Esophagus squamous epithelium (tissue), 5 donors: ENCODE measurements at regions not wholly inside any gene's neighbourhood (a gene's known extent, or its start where the extent isn't known, plus 50 kb on each side); places are given as distances from the start of the nearest gene placed in this dataset.

Experiments used
- DNase-seq: peaks from one replicate; lab custom pipeline; 2025; lab: John Stamatoyannopoulos, UW
- H3K27ac ChIP-seq, 4 donors: fragments of 200-600 bp; sonication (generic); one replicate each; pipeline ENCODE4 v1.5.1; 2016 to 2019; ENCODE audit warnings: mild to moderate bottlenecking in 1 of 4
- H3K27me3 ChIP-seq, 4 donors: fragments of 200-600 bp; sonication (generic); 1 replicate in 3 of 4; 2 replicates in 1 of 4; pipeline versions ENCODE4 v1.5.1 to v1.6.0; 2017 to 2021; ENCODE audit warnings: antibody characterized with exemption in 1 of 4
- H3K36me3 ChIP-seq, 3 donors: fragments of 200-600 bp; sonication (generic); one replicate each; pipeline ENCODE4 v1.5.1; 2016 to 2019
- H3K4me1 ChIP-seq, 3 donors: fragments of 200-600 bp; sonication (generic); one replicate each; pipeline ENCODE4 v1.5.1; 2017 to 2019
- H3K4me3 ChIP-seq, 4 donors: fragments of 200-600 bp; sonication (generic); 1 replicate in 3 of 4; 2 replicates in 1 of 4; pipeline ENCODE4 v1.5.1; 2016 to 2019; ENCODE audit warnings: mild to moderate bottlenecking in 2 of 4, moderate library complexity in 1 of 4
- H3K9me3 ChIP-seq, 3 donors: fragments of 200-600 bp; sonication (generic); one replicate each; pipeline ENCODE4 v1.5.1; 2016 to 2019
- POLR2A ChIP-seq, 4 donors: fragments of 450-650 bp; IDR thresholded peaks; one replicate each; pipeline ENCODE4 v1.6.1; 2017; ENCODE audit warnings: antibody characterized with exemption in 4 of 4, mild to moderate bottlenecking in 4 of 4, moderate library complexity in 3 of 4
- WGBS, 2 donors: methylation state at CpG; one replicate each; pipeline ENCODE4 v1.1.5; 2018; 5-methylcytosine and 5-hydroxymethylcytosine counted together
- intact Hi-C: fragments of 100-400 bp; cut with DNase I; formaldehyde crosslinking; loops from one replicate; pipeline ENCODE4 v1.15.0; 2022
- TF ChIP-seq, protein P1 (sequence below), 6 experiments: fragments of 450-650 bp in 4 of 6; fragments of 200-600 bp in 2 of 6; sonication (generic) in 2 of 6; IDR thresholded peaks; one replicate each; pipeline ENCODE4 v1.5.1; 2016 to 2019; ENCODE audit warnings: antibody characterized with exemption in 6 of 6, mild to moderate bottlenecking in 4 of 6, moderate library complexity in 4 of 6
- donor health status: DM: yes; HTN: yes; CAD: no.

DNA sequence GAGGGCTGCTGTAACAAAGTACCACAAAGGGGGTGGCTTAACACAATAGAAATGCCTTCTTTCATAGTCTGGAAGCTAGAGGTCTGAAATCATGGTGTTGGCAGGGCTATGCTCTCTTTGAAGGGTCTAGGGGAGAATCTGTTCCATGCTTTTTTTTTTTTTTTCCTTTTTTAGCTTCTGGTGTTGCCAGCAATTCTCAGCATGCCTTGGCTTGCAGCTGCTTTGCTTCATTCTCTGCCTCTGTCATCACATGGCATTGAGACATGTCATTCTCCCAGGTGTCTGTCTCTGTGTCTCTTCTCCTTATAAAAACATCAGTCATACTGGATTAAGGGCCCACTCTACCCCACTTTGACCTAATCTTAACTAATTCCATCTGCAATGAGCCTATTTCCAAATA is 78.6 kb upstream of the BOD1L1 start:
- intact Hi-C loops, result no loop called here
- H3K27ac ChIP-seq, result peak overlapping the region; percentile 68 to 75 (median 69)
- peak overlapping the region in 1 of 4 donors; percentile 8 for H3K4me3 ChIP-seq
- H3K36me3 ChIP-seq, result no peaks in the 10 kb centered on the region
- H3K27me3 ChIP-seq, result no peaks in the 10 kb centered on the region
- no peak for DNase-seq
- TF ChIP-seq, protein P1, sequence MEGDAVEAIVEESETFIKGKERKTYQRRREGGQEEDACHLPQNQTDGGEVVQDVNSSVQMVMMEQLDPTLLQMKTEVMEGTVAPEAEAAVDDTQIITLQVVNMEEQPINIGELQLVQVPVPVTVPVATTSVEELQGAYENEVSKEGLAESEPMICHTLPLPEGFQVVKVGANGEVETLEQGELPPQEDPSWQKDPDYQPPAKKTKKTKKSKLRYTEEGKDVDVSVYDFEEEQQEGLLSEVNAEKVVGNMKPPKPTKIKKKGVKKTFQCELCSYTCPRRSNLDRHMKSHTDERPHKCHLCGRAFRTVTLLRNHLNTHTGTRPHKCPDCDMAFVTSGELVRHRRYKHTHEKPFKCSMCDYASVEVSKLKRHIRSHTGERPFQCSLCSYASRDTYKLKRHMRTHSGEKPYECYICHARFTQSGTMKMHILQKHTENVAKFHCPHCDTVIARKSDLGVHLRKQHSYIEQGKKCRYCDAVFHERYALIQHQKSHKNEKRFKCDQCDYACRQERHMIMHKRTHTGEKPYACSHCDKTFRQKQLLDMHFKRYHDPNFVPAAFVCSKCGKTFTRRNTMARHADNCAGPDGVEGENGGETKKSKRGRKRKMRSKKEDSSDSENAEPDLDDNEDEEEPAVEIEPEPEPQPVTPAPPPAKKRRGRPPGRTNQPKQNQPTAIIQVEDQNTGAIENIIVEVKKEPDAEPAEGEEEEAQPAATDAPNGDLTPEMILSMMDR (IDR thresholded peaks at IDR 0.05), result no peak
- TF ChIP-seq POLR2A (IDR thresholded peaks at IDR 0.05), result no peak
- no peaks in the 10 kb centered on the region for H3K9me3 ChIP-seq
- peaks cover 0 to 34% (median 5%) of the 10 kb centered on the region in 3 donors for H3K4me1 ChIP-seq

DNA sequence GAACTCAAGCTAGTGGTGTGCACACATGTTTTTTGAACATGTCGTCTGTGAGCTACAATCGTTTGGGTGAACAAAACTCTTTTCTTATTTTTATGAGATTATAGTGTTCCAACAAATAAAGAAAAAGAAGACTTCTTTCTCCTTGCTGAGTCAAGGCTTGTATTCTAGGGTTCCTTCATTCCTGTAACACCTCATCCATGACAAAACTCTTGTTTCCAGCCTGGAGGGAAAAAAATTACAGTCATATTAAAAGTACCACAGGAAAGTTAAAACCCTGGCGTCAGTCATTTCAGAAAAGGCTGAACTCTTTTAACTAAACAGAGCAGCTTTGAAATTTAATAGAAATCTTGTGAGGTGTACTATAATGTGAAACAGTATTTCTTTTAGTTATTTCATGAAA is 79.2 kb upstream of the BOD1L1 start:
- H3K27me3 ChIP-seq, result no peaks in the 10 kb centered on the region
- H3K4me1 ChIP-seq, result peaks cover 0 to 33% (median 5%) of the 10 kb centered on the region in 3 donors
- no peak overlapping the region for H3K4me3 ChIP-seq
- H3K27ac ChIP-seq, result peak overlapping the region; percentile 57 to 75 (median 69)
- 27 to 34% methylated on average over 3 of the region's 3 CpGs for WGBS, 2 donors
- H3K9me3 ChIP-seq, result no peaks in the 10 kb centered on the region
- no peaks in the 10 kb centered on the region for H3K36me3 ChIP-seq
- DNase-seq, result no peak
- no peak for TF ChIP-seq POLR2A (IDR thresholded peaks at IDR 0.05)
- TF ChIP-seq, protein P1 (IDR thresholded peaks at IDR 0.05), result no peak
- intact Hi-C loops, result no loop called here

DNA sequence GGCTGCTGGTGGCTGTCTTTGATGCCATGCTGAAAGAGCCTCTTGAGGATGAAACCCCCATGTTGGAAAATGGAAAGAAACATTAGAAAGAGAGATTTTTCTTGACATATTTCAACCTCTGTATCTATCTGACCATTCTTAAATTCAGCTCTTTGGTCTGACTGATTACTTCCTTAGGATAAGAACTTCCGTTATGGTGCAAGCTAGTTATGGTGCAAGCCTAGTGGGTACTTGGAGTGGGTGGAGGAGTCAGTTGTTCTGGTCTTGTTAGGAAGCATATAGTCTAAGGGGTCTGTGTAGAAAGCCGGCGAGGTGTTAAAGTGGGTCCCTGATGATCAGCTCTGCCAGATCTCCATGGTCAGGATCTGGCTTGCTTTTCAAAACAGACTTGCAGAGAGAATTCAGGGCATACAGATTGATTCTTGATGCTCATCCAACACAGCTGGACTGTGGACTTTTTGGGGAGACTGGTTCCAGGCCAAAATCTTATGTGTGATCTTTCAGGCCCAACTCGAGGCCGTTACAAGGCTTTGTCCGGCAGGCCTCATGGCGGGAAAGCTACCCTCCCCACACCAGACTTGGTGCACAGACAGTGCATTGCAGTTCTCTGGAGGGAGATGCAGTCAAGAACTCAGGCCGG is 82.8 kb upstream of the BOD1L1 start:
- TF ChIP-seq, protein P1 (IDR thresholded peaks at IDR 0.05), result no peak
- no peak for TF ChIP-seq POLR2A (IDR thresholded peaks at IDR 0.05)
- H3K4me1 ChIP-seq, result peaks cover 0 to 18% (median 5%) of the 10 kb centered on the region in 3 donors
- H3K36me3 ChIP-seq, result no peaks in the 10 kb centered on the region
- H3K27ac ChIP-seq, result no peak overlapping the region
- WGBS, 2 donors, result 79 to 88% methylated on average over 4 to 7 of the region's 8 CpGs
- no peaks in the 10 kb centered on the region for H3K9me3 ChIP-seq
- DNase-seq, result no peak
- H3K4me3 ChIP-seq, result no peak overlapping the region
- no peaks in the 10 kb centered on the region for H3K27me3 ChIP-seq
- intact Hi-C loops, result no loop called here

DNA sequence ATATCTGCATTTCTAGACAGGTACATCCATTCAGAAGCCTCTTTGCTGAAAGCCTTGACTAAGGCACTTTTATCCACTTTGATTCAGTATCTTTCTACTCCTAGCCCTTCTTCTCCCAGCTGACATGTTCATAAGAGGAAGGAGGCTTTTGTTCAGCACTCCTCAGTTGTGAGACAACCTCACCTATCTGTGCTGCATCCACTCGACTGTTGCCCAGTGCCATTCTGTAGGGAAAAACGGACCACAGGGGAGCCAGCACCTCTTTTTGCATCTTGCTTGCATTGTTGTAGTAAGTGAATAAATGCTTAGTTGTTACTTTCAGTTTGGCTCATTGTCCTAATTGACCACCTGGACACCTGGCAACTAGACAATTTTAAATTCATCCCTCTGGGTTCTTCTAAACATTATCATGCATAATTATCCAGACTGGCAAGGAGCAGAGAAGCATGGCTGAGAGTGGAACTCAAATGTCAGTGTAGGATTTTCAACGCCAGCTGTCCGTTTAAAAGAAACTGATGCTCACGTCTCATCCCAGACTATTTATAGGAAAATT is 83.8 kb upstream of the BOD1L1 start:
- Histone ChIP-seq H3K27ac (no peak overlapping the region), H3K4me1 (peaks cover 0 to 9% (median 3%) of the 10 kb centered on the region in 3 donors), H3K36me3 (no peaks in the 10 kb centered on the region), H3K27me3 (no peaks in the 10 kb centered on the region), H3K4me3 (no peak overlapping the region), H3K9me3 (no peaks in the 10 kb centered on the region)
- TF ChIP-seq POLR2A (IDR thresholded peaks at IDR 0.05), result no peak
- TF ChIP-seq, protein P1 (IDR thresholded peaks at IDR 0.05), result no peak
- no peak for DNase-seq
- WGBS, 2 donors, result 75 to 81% methylated on average over 5 of the region's 5 CpGs
- intact Hi-C loops, result no loop called here

DNA sequence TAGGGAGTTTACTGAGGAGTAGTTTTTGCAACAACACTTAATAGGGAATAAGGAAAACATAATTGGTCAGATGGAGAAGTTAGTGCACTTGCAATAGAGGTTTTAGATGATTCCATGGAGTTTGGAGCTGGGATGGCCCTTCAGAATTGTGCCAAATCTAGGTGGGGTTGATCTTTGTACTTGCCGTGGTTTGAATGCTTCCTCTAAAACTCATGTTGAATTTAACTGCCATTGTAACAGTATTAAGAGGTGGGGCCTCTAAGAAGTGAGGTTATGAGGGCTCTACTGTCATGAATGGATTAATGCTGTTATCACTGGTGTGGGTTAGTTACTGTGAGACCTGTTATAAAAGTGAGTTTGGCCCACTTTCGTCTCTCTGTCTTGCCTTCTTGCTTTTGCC is 94.4 kb upstream of the BOD1L1 start:
- no peak overlapping the region for H3K27ac ChIP-seq
- DNase-seq, result no peak
- no peaks in the 10 kb centered on the region for H3K9me3 ChIP-seq
- TF ChIP-seq POLR2A (IDR thresholded peaks at IDR 0.05), result no peak
- TF ChIP-seq, protein P1 (IDR thresholded peaks at IDR 0.05), result no peak
- no peaks in the 10 kb centered on the region for H3K27me3 ChIP-seq
- no peaks in the 10 kb centered on the region for H3K36me3 ChIP-seq
- WGBS, 2 donors, result 28 to 82% methylated on average over 2 of the region's 2 CpGs
- H3K4me1 ChIP-seq, result no peaks in the 10 kb centered on the region
- intact Hi-C loops, result no loop called here
- no peak overlapping the region for H3K4me3 ChIP-seq
